SKM-1 treated with dmso at 0.1 percent for 144 hours (cell line): ENCODE measurements at regions not wholly inside any gene's neighbourhood (a gene's known extent, or its start where the extent isn't known, plus 50 kb on each side); places are given as distances from the start of the nearest gene placed in this dataset.
"Not testable (repeated sequence)": the region's sequence is repeated elsewhere in the genome, so short reads cannot be mapped to it uniquely, and the experiment has no call there.

Experiments used
- DNase-seq: peaks from one replicate; lab custom pipeline; 2025; ENCODE audit not compliant: unreplicated experiment; lab: John Stamatoyannopoulos, UW

GRCh38 chr18:59057493-59057795 lies 82.2 kb upstream of the SEC11C start:
- DNase-seq, result no peak

DNA sequence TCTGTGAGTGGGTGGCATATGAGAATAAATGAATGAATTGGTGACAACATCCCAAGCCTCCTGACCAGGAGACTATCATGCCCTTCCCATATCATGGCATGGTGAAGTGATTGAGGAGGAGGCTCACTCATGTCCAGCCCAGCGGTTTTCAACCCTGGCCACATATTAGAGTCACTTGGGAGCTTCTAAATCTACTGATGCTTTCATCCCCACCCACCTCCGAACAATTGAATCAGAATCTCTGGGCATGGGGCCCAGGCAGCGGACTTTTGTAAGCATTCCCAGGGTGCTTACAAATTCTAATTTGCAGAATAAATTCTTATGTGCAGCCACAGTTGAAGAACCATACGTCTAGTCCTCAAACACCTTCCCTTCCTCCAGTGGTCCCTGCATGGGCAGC lies 81.7 kb upstream of the SEC11C start:
- no peak for DNase-seq

- DNase-seq, result no peak
These were observed 80.5 kb upstream of the SEC11C start for GRCh38 chr18:59059140-59059539.

DNA sequence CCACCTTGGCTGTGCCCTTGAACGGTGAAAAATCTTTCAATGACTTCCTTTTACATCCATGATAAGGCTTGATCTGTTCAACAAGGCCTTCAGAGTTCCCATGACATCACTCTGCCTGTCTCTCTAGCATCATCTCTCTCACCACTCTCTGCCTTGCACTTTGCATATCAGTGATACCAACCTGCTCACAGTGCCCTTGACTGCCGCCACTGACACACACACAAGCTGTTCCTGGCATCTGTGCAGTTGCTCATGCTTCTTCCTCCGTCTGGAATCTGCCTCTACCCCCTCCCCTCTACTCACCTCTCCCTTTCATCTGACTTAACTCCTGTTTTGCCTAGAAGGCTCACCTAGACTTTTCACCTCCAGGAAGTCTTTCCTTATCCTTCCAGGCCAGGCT lies 79.1 kb upstream of the SEC11C start:
- DNase-seq, result no peak

- DNase-seq, result no peak
These were observed 77.6 kb upstream of the SEC11C start for GRCh38 chr18:59061914-59062642.

GRCh38 chr18:59062643-59063006 lies 77.1 kb upstream of the SEC11C start:
- no peak for DNase-seq

DNA sequence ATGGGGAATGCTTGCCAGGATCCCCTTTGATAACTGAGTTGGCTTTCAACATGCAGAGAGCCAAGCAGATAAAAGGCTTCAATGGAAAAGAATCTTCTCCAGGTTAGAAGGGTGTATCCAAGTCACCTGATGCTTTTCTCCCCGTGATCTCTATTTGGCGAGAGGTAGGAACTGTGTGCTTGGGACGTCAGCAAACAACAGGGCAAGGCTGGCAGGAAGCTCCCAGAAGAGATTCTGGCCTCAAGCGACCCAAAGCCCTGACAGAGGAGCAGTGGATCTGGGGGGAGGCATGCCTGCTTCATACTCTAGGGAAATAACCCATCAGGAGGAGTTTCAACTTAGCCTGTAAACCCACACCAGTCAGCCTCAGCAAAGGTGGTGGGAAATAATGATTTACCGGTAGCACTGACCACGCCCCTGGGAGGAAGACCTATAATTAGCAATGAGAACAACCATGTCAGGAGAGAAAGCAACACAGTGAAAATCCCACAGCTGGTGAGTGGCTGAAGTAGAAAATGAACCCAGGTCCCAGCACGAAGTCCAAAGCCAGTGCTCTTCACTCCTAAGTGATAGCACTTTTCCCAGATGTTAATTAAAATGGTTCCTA lies 76.3 kb upstream of the SEC11C start:
- no peak for DNase-seq

GRCh38 chr18:59063912-59064311 lies 75.8 kb upstream of the SEC11C start:
- DNase-seq, result no peak

DNA sequence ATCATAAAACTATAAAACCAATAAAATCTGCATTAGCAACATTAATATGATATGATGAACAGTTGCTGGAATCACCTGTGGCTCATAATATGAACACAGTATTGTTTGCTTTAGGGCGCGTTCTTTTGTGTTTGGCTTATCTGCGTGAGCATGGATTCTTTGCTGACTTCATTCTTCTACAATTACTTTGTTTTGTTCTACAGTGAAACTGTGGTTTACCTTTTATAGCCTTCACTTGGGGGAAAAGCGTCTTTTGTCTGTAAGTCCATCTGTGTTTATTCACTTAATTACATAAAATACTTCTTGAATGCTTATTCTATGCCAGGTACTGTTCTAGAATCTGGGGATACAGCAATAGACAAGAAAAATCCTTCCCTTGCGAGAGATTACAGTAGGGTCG lies 74.0 kb upstream of the SEC11C start:
- no peak for DNase-seq

DNA sequence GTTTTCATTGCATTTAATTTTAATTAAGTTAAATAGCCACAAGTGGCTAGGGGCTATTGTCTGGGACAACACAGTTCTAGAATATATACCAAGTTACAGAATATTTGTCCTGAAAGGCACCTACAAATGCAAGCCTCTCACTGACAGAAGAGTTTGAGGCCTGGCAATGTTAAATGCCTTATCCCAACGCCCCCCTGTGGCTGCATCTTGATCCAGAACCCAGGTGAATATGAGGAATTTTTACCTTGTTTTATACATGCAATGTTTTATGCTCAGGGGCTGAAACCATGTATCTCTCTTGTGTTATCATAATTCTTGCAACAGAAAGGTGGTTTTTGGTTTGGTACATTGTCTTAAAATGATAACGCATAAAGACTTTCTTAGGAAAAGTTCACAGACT lies 71.8 kb upstream of the SEC11C start:
- peak; percentile 6 for DNase-seq

GRCh38 chr18:59068276-59069071 lies 71.2 kb upstream of the SEC11C start:
- no peak for DNase-seq

DNA sequence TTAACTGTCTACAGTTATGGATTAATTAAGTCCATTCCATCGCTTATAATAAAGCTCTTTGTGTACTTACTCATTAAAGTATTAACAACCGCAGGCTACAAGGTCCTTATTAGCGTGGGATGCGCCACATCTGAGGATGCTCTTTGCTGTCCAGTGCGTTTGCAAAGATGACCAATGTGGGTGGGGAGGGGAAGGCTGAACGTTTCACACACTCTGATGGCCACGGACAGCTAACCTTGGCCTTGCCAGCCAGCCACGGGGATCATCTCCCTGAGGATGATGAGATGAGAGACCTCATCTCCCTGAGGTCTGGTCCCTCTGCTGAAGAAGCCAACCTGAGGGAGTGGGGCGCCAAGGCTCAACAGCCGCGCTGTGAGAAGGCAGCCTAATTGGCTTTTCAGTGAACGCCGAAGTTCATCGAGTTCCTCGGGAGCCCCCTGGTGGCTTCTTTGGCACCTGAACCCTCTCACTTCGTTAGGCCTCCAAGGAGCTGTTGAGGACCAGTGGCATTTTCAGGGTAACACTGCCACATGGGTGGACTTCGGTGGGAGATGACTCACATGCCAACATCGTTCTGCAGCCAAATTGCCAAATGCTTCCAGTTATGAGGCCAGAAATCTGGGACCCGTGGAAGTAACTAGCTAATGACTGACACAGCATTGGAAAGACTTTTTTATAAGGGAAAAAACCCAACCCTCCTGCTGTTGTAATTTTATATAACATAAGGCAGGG lies 69.3 kb upstream of the SEC11C start:
- peak; percentile 71 for DNase-seq

DNA sequence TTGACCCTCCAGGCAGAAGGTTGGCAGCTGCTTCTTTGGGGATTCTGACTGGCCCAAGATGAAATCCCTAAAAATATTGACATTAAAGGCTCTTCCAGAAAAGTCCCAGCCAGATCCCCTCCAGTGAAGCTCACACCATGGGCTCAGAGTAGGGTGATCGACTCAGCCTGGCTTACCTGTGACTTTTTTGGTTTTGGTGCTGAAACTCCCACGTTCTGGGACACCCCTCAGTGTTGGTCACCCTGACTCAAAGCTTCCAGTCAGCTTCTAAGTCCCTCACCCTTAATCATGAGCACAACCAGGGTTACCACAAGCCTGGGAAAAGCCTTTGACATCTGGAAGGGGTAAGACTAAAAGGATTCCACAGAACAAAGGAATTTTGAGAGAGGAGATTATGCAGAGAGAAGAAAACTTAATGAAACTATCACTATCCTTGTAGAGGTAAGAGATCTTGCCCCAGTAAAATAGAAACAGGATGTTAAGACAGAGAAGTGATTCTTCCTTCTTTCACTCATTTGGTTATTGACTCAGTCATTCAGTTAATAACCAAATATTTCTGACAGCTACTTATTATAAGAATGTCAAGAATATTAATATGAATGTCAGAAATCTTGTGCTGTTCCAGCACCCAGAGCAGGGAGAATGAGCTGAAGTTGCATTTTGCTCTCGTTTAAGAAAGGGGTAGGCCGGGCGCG lies 66.8 kb upstream of the SEC11C start:
- DNase-seq, result no peak

DNA sequence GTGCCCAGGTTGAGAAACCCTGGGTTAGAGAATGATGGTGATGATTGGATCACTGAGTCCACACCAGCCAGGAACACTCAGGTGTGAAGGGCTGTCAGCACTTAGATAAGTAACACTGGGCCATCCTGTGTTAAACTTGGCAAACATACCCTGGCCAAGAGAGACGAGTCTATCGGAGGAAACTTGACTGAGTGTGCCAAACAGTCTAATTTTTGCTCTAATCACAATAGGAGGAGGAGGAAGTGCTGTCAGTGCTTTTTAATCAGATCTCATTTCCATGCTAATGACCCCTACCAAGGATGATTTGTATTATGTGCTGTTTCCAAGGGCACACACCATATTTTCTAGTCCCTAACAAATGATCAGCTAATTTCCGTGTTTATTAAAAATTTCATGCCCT lies 63.8 kb upstream of the SEC11C start:
- DNase-seq, result no peak

- no peak for DNase-seq
These were observed 60.4 kb upstream of the SEC11C start for GRCh38 chr18:59079264-59079663.

GRCh38 chr18:59079687-59080501 lies 59.8 kb upstream of the SEC11C start:
- DNase-seq, result not testable (repeated sequence)

- no peak for DNase-seq
These were observed 56.4 kb upstream of the SEC11C start for GRCh38 chr18:59083136-59083818.

- DNase-seq, result no peak
These were observed 54.4 kb upstream of the SEC11C start for GRCh38 chr18:59085126-59085794.

DNA sequence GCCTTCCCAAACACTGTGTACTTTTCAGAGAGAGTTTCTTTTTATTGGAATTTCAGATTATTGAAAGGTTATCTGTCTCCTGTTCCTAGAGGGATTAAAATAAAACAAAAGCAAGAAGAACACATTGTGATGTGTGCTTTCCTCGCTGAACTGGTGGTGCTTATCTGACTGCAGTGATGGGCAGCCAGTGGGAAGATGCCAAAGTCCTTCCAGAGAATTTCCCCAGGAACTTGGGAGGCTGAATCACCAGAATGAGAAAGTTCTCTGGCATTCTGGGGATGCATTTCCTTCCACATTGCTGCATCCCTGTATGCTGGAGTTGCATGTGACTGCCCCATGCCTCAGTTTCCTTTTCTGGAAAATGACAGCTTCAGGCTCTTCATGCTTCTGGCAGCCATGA lies 53.9 kb upstream of the SEC11C start:
- no peak for DNase-seq
